MM.1S (cell line): ENCODE measurements at regions not wholly inside any gene's neighbourhood (a gene's known extent, or its start where the extent isn't known, plus 50 kb on each side); places are given as distances from the start of the nearest gene placed in this dataset.

ENCODE experiments used
- DNase-seq: peaks from one replicate; pipeline ENCODE4 v3.0.0-alpha.2; 2015
- H2AFZ ChIP-seq: fragments of 300-600 bp; sonication (generic); 2 replicates; pipeline ENCODE4 v1.6.0; 2016; ENCODE audit warnings: antibody characterized with exemption, low read length
- H3F3A ChIP-seq: fragments of 300-600 bp; sonication (generic); 2 replicates; pipeline ENCODE4 v1.6.1; 2016; ENCODE audit warnings: mild to moderate bottlenecking, antibody characterized with exemption, low read length, moderate library complexity, mixed read lengths; ENCODE audit not compliant: insufficient read depth
- H3K27ac ChIP-seq: fragments of 300-600 bp; sonication (generic); 2 replicates; pipeline ENCODE4 v1.5.1; 2016; ENCODE audit warnings: mild to moderate bottlenecking, low read length
- H3K27me3 ChIP-seq: fragments of 300-600 bp; sonication (generic); replicated peaks from 2 replicates; pipeline ENCODE4 v1.6.0; 2016; ENCODE audit warnings: low read length; ENCODE audit not compliant: insufficient read depth
- H3K36me3 ChIP-seq: fragments of 300-600 bp; sonication (generic); replicated peaks from 2 replicates; pipeline ENCODE4 v1.6.1; 2016; ENCODE audit warnings: mild to moderate bottlenecking, low read length, mixed read lengths; ENCODE audit not compliant: insufficient read depth
- H3K4me1 ChIP-seq: fragments of 300-600 bp; sonication (generic); 2 replicates; pipeline ENCODE4 v1.6.1; 2016; ENCODE audit warnings: low read length, mixed read lengths
- H3K4me2 ChIP-seq: fragments of 300-600 bp; sonication (generic); 2 replicates; pipeline ENCODE4 v1.6.0; 2016; ENCODE audit warnings: low read depth, low read length
- H3K4me3 ChIP-seq: fragments of 300-600 bp; sonication (generic); 2 replicates; pipeline ENCODE4 v1.5.1; 2016; ENCODE audit warnings: low read length, mixed read lengths
- H3K79me2 ChIP-seq: fragments of 300-600 bp; sonication (generic); 2 replicates; pipeline ENCODE4 v1.6.1; 2016; ENCODE audit warnings: mixed run types, low read length, mixed read lengths
- H3K9ac ChIP-seq: fragments of 300-600 bp; sonication (generic); 2 replicates; pipeline ENCODE4 v1.6.1; 2016; ENCODE audit warnings: low read length, mixed read lengths
- H3K9me2 ChIP-seq: fragments of 300-600 bp; sonication (generic); replicated peaks from 2 replicates; pipeline ENCODE4 v1.6.1; 2016; ENCODE audit warnings: mild to moderate bottlenecking, low read length, mixed read lengths; ENCODE audit not compliant: insufficient read depth
- H3K9me3 ChIP-seq: fragments of 300-600 bp; sonication (generic); replicated peaks from 2 replicates; pipeline ENCODE4 v1.6.1; 2016; ENCODE audit warnings: mild to moderate bottlenecking, low read length, mixed read lengths; ENCODE audit not compliant: insufficient read depth
- H4K20me1 ChIP-seq: fragments of 300-600 bp; sonication (generic); 2 replicates; pipeline ENCODE4 v1.6.1; 2016; ENCODE audit warnings: mild to moderate bottlenecking, low read length, moderate library complexity, mixed read lengths; ENCODE audit not compliant: insufficient read depth
- EZH2 ChIP-seq: fragments of 300-600 bp; sonication (generic); optimal IDR thresholded peaks from 2 replicates; pipeline ENCODE3; 2017; ENCODE audit warnings: low read depth, mild to moderate bottlenecking, antibody characterized with exemption, low read length, mixed read lengths
- EZH2phosphoT487 ChIP-seq: fragments of 300-600 bp; sonication (generic); IDR thresholded peaks from 2 replicates; pipeline ENCODE4 v1.6.1; 2018; ENCODE audit warnings: antibody characterized with exemption, low read length
- TF ChIP-seq, protein P1 (sequence below): fragments of 300-600 bp; sonication (generic); IDR thresholded peaks from 2 replicates; pipeline ENCODE4 v1.5.1; 2016; ENCODE audit warnings: antibody characterized with exemption, low read length, mixed read lengths

DNA sequence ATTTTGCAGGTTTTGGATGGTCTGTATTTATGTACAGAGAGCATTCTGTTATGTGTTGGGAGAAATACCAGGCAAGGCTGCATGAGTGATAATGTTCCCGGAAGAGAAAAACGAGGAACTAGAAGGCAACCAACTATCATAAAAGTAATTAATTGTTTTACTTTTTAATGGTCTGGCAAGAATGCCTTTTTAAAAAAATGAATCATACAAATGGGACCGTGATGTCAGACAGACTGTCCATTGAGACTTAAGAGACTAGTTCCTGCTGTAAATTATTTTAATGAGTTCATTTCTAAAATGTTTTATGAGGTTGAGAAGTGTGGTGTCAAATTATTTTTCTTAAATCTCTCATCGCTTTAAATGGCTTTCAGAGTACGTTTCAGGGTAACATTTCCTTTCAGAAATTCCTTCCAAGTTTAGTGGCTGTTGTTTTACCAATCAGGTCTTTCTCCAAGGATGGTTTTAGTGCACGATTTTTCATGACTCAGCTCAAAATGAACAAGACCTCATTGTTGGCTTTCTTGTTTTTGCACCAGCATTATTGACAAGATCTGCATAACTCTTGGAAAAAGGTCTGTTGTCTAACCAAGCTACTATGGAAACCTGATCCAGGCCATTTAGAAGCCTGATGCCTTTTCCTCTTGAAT lies 86.1 kb upstream of the ARHGAP5 start:
- H3K4me1 ChIP-seq: no peaks in the 10 kb centered on the region
- H3K4me3 ChIP-seq: no peak overlapping the region
- H3K27me3 ChIP-seq: no peaks in the 10 kb centered on the region
- no peaks in the 10 kb centered on the region for H3F3A ChIP-seq
- H3K9me3 ChIP-seq: no peaks in the 10 kb centered on the region
- no peak overlapping the region for H3K9ac ChIP-seq
- H4K20me1 ChIP-seq: no peaks in the 10 kb centered on the region
- H3K79me2 ChIP-seq: no peaks in the 10 kb centered on the region
- H3K9me2 ChIP-seq: no peaks in the 10 kb centered on the region
- no peak overlapping the region for H3K4me2 ChIP-seq
- H3K27ac ChIP-seq: no peak overlapping the region
- no peak for TF ChIP-seq EZH2
- TF ChIP-seq, protein P1, sequence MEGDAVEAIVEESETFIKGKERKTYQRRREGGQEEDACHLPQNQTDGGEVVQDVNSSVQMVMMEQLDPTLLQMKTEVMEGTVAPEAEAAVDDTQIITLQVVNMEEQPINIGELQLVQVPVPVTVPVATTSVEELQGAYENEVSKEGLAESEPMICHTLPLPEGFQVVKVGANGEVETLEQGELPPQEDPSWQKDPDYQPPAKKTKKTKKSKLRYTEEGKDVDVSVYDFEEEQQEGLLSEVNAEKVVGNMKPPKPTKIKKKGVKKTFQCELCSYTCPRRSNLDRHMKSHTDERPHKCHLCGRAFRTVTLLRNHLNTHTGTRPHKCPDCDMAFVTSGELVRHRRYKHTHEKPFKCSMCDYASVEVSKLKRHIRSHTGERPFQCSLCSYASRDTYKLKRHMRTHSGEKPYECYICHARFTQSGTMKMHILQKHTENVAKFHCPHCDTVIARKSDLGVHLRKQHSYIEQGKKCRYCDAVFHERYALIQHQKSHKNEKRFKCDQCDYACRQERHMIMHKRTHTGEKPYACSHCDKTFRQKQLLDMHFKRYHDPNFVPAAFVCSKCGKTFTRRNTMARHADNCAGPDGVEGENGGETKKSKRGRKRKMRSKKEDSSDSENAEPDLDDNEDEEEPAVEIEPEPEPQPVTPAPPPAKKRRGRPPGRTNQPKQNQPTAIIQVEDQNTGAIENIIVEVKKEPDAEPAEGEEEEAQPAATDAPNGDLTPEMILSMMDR: no peak
- TF ChIP-seq EZH2phosphoT487: no peak
- H3K36me3 ChIP-seq: no peaks in the 10 kb centered on the region
- no peak overlapping the region for H2AFZ ChIP-seq
- DNase-seq: no peak

DNA sequence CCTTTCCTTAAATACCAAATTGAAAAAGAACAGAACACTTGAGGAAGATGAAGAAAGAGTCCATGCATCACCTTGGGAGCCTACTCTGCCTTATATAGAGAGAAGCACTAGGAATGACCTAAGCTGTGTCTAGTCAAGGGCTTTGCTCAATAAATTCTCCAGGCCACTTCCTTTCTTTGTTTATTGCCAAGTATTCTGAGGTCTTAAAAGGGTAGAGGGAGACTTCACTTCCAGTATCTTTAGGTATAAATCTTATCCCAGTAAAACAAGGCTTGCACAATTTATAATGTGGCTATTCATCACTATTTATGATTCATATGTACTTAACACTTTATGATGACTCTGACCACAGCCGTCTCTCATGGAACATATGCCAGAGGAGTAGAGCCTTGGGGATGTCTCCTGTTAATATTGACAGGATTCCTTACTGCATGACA lies 85.1 kb upstream of the ARHGAP5 start:
- H3K79me2 ChIP-seq: no peaks in the 10 kb centered on the region
- no peaks in the 10 kb centered on the region for H3K9me3 ChIP-seq
- H4K20me1 ChIP-seq: no peaks in the 10 kb centered on the region
- TF ChIP-seq EZH2phosphoT487 (no peak), EZH2 (no peak)
- TF ChIP-seq, protein P1: no peak
- DNase-seq: no peak
- no peak overlapping the region for H3K9ac ChIP-seq
- no peaks in the 10 kb centered on the region for H3K4me1 ChIP-seq
- H3F3A ChIP-seq: no peaks in the 10 kb centered on the region
- no peak overlapping the region for H3K27ac ChIP-seq
- H3K4me2 ChIP-seq: no peak overlapping the region
- H3K27me3 ChIP-seq: no peaks in the 10 kb centered on the region
- H3K4me3 ChIP-seq: no peak overlapping the region
- H3K9me2 ChIP-seq: no peaks in the 10 kb centered on the region
- H2AFZ ChIP-seq: no peak overlapping the region
- no peaks in the 10 kb centered on the region for H3K36me3 ChIP-seq

DNA sequence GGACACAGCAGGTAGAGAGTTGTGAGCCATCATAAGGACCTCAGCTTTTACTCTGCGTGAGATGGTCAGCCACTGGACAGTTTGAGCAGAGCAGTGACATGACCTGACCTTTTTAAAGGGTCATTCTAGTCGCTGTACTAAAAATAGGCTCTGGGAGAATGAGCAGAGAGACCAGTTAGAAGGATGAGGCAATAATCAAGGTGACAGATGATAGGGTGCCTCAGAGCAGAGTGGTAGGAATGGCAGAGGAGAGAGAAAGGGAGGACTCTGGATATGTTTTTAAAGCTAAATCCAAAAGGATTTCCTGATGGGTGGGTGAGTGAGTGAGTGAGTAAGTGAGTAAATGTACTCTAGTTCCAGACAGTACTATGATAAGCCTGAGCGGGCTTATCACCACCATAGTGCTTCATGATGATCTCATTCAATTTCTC lies 83.6 kb upstream of the ARHGAP5 start:
- no peak overlapping the region for H2AFZ ChIP-seq
- no peaks in the 10 kb centered on the region for H3K4me1 ChIP-seq
- no peaks in the 10 kb centered on the region for H3K9me2 ChIP-seq

More for the DNA sequence above, 83.6 kb upstream of the ARHGAP5 start:
- Histone ChIP-seq H3K27ac (no peak overlapping the region), H3K4me2 (no peak overlapping the region), H3K9me3 (no peaks in the 10 kb centered on the region), H3F3A (no peaks in the 10 kb centered on the region), H3K9ac (no peak overlapping the region), H3K4me3 (no peak overlapping the region), H3K36me3 (no peaks in the 10 kb centered on the region), H3K27me3 (no peaks in the 10 kb centered on the region), H4K20me1 (no peaks in the 10 kb centered on the region), H3K79me2 (no peaks in the 10 kb centered on the region)
- TF ChIP-seq, protein P1: no peak
- TF ChIP-seq EZH2phosphoT487 (no peak), EZH2 (no peak)
- no peak for DNase-seq
